Lung microvascular endothelial cell (primary cell): ENCODE measurements at regions not wholly inside any gene's neighbourhood (a gene's known extent, or its start where the extent isn't known, plus 50 kb on each side); places are given as distances from the start of the nearest gene placed in this dataset.
A peak's percentile ranks its signal among the peaks of the same experiment; 100 is the strongest.
"Not testable (repeated sequence)": the region's sequence is repeated elsewhere in the genome, so short reads cannot be mapped to it uniquely, and the experiment has no call there.

Source experiments
- DNase-seq, 2 donors: peaks; one replicate each; pipeline versions ENCODE4 v3.0.0 to v3.0.0-alpha.2; 2010; ENCODE audit warnings: low read depth in 2 of 2

- DNase-seq = no peak
Measured at GRCh38 chr12:3420693-3421092, 70.3 kb upstream of the PRMT8 start.

GRCh38 chr12:3421191-3421978 is 69.6 kb upstream of the PRMT8 start:
- no peak for DNase-seq

- not testable (repeated sequence) for DNase-seq
Measured at GRCh38 chr12:3424796-3425195, 66.2 kb upstream of the PRMT8 start.

GRCh38 chr12:3427956-3428355 is 63.0 kb upstream of the PRMT8 start:
- no peak for DNase-seq

GRCh38 chr12:3428631-3429030 is 62.4 kb upstream of the PRMT8 start:
- DNase-seq = no peak

- not testable (repeated sequence) for DNase-seq
Measured at GRCh38 chr12:3429523-3429922, 61.5 kb upstream of the PRMT8 start.

GRCh38 chr12:3431686-3432085 is 59.3 kb upstream of the PRMT8 start:
- no peak for DNase-seq

GRCh38 chr12:3432176-3432742 is 58.7 kb upstream of the PRMT8 start:
- peak; percentile 7 to 12 for DNase-seq

- no peak for DNase-seq
Measured at GRCh38 chr12:3432868-3433267, 58.1 kb upstream of the PRMT8 start.

- no peak for DNase-seq
Measured at GRCh38 chr12:3436461-3437065, 54.4 kb upstream of the PRMT8 start.

- no peak for DNase-seq
Measured at GRCh38 chr12:3437986-3438385, 53.0 kb upstream of the PRMT8 start.

- DNase-seq = no peak
Measured at GRCh38 chr12:3438401-3438800, 52.6 kb upstream of the PRMT8 start.
